PC-3 (cell line): ENCODE measurements at regions not wholly inside any gene's neighbourhood (a gene's known extent, or its start where the extent isn't known, plus 50 kb on each side); places are given as distances from the start of the nearest gene placed in this dataset.

Experiments used
- CTCF ChIP-seq: fragments of 300-600 bp; sonication (generic); conservative IDR thresholded peaks from 2 replicates; pipeline ENCODE4 v1.5.1; 2017; ENCODE audit warnings: antibody characterized with exemption, low read depth, mild to moderate bottlenecking, low read length
- EZH2phosphoT487 ChIP-seq: fragments of 300-600 bp; sonication (generic); IDR thresholded peaks from 2 replicates; pipeline ENCODE4 v1.6.1; 2018; ENCODE audit warnings: mild to moderate bottlenecking, antibody characterized with exemption, low read length, borderline replicate concordance

GRCh38 chr2:23330214-23330613 is 54.8 kb upstream of the KLHL29 start:
- TF ChIP-seq EZH2phosphoT487: no peak
- TF ChIP-seq CTCF: no peak
